Stimulated activated CD4-positive, alpha-beta T cell treated with anti-CD3 and anti-CD28 coated beads, Interleukin-2, amount 100 ng/mL, for 48 hours (primary cell): ENCODE measurements at regions not wholly inside any gene's neighbourhood (a gene's known extent, or its start where the extent isn't known, plus 50 kb on each side); places are given as distances from the start of the nearest gene placed in this dataset.
A peak's percentile ranks its signal among the peaks of the same experiment; 100 is the strongest.

Source experiments
- DNase-seq, 2 donors: peaks; one replicate each; pipeline ENCODE4 v3.0.0-alpha.2; 2020

DNA sequence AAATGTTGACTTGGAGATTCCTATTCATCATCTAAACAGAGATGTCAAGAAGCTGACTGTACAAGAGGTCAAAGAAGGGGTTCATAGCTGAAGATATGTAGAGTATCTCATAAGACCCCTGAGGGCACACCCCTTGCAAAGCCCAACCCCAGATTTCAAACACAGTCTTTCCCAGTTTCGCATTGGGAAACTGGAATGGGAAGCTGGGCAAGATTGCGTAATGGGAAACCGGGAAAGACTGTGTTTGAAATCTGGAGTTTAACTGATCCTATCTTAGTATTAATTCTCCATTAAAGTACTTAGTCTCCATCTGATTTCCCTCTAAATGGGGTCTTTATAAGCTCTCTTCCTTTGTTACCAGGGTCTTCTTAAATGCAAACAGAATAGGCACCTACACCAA lies 99.5 kb downstream of the FAM76B start:
- no peak for DNase-seq

DNA sequence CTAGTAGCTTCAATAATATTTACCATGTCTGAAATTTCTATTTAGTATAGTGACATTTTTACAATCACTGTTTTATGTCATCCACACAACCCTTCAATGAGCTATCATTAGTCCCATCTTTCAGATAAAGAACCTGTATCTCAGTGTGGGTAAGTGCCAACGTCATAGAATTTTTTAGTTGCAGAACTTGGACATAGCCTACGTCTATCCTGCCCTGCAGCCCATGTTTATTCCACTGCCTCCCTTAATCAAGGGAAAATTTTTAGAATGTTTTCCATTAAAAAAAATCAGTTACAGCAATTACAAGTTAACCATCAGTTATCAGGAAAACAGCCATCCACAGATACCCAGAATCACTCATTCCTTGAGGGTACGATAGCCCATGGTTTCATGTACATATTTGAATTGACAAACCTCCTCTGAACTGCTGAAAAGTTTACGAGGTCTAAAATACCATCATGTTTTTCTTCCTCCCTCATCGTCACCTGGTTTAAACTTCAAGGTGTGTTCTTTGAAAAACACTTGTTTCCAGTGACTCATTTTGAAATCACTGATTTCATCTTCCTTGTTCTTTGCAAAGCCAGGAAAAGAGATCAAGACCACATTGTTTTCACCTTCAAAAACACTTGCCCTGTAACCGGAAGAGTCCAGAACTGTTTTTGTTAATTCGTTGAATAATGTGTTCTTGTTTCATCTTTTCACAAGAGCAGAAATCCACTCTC lies 100.9 kb downstream of the FAM76B start:
- no peak for DNase-seq

DNA sequence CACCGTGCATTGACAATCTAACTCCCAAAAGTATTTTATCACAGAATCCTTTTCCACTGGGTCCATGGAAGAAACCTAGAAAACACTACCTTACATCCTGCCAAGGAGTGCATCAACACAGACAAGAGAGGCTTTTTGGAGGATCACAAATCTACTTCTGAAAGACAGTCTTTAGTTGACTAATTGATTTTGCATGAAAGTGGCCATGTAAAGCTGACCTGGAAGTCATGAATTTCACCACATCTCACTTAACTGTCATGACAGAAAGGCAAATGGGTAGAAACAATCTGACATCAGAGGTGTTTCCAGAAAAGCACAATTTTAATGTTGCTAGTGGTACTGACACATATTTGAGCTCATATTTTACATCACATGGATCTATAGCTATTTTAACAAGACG lies 101.6 kb downstream of the FAM76B start:
- no peak for DNase-seq

DNA sequence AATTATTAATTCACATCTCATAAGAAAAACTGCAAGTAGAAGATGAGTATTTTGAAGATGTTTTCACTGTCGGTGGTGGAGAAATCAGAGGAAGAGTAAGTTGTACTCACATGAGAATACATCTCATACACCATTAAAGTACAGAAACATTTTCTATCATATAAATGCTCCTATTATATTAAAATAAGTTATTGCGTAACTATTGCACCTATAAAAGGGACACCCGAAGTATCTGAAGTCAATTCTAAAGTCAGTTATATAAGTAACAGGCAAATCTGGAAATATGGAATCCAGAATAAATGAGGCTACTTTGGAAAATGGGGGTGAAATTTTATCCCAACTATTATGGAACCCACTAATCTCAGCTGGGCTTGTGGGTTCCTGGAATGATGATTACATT lies 103.3 kb downstream of the FAM76B start:
- DNase-seq: no peak

DNA sequence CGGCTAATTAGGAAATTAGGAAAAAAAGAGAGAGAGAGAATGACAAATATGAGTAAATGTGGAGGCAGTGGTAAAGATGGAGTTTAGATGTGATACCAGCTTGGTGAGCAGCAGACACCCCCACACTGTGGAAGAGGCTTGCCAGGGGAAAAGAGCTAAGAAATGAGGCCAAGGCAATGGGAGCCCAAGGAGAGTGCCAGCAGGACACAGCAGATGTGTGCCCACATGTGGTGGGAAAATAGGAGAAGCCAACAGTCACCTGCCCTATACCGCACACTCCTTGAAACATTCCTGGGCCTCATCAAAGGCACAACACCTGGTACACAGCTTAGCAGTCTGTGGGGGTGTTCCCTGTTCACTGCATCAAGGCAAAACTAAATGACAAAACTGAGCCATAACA lies 104.9 kb downstream of the FAM76B start:
- no peak for DNase-seq

DNA sequence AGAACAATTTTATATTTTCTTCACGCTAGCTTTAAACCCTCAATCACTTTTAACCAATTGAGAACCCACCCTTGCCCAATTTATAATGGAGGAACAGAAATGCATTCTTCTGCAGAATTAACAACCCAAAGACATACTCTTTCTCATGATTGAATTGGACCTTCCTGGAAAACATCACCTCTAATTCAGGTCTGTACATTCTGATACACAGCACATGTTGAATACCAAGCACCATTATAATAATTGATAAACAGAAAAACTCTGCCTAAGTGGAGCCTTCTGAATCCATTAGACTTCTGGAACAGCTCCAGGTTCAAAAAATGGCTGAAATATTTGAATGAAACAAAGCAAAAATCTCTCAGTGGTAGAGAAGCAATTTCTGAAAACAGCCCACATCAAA lies 105.4 kb downstream of the FAM76B start:
- DNase-seq: no peak

DNA sequence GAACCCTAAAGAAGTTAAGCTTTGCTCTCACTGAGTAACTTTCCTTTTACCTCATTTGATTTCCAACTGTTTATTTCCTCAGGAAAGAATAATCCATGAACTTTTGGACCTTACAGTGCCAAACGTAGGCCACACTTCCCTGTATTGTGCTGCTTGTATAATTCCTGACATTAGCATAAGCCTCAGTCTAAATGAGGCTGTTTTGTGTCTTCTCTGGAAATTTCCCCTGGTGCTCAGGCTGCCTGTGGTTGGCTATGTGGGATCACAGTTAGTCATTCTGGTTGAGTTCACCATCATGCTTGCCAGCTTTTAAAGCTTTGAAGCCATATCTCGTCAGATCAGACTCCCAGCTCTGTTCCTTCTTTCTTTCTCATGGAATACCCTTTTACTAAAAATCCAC lies 107.0 kb downstream of the FAM76B start:
- no peak for DNase-seq

DNA sequence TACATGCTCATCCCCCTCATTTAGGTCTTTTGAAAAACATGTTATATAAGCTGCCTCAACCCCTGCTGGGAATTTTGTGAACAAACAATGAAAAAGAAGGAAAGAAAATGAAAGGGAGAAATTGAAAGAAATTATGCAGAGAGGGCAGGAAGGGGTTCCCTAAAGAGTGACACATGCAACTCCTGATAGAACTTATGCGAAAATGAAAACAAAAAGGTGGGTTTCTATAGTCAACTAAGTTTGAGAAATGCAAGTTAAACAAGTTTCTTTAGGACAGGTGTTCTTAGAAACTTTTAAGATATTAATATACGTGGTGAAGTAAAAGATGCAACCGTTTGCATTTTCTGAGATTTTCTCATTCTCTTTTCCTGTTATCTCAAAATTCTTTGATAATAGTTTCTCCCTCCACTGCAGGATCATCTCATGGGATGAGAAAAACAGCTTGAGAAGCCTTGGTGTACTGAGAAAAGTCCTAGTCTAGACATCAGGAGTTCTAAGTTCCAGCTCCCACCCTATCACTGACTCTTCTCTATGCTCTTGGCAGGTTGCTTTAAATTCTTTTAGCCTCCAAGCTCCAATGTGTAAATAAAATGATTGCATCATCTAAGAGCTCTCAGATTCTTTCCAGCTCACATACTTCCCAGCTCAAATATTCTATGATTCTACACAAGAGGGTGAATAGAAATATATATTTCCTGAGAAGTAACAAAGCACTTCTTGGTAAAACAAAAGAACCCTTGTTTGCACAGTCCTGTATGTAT lies 109.2 kb downstream of the FAM76B start:
- DNase-seq: no peak

DNA sequence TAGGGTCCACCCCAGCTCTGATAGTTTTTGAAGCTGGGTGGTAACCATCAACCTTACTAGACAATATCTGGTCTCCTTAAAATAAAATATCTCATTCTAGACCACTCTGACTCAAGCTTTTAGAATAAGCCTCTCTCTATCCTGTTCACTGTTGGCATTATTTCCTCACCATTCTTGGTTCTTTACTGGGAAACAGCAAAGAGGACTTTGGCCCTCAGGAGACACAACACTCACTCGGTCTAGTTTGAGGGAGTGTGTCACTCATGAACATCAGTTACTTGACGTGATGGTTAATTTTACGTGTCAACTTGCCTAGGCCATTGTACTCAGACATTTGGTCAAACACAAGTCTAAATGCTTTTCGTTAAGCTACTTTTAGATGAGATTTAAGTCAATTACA lies 110.6 kb downstream of the FAM76B start:
- DNase-seq: no peak

DNA sequence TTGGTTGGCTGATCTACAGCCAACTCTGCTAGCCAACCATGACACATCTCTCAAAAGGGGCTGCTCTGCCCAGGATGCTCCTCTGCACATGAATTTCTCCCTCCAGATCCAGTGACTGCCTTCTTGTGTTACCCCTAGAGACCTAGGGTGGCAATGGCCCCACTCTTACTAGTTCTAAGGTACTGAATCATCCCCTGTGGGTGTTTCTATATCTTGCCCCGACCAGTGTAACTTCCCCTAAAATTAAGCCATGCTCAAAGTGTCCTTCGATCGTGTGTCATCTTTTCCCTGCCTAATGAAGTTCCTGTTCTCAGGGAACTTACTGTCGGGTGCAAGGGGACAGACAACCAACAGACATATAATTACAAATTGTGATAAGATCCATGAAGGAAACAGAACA lies 113.3 kb downstream of the FAM76B start:
- no peak for DNase-seq

DNA sequence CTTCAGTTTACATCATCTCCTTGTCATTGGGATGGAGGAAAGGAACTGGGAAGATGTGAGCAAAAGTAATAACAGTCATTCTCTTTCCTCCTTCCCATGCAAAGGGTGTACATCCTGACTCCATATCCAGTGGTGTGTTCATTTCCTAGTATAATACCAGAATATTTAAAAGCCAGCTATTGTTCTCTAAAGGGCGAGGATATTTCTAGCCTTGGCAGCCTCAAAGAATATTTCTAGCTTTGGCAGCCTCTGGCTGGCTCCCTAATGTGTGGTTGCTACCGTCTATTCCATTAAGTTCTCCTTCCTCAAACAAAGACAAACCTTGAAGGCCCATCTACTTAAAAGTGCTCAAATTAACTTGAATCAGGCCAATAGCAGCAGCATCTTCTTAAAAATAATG lies 114.0 kb downstream of the FAM76B start:
- no peak for DNase-seq

DNA sequence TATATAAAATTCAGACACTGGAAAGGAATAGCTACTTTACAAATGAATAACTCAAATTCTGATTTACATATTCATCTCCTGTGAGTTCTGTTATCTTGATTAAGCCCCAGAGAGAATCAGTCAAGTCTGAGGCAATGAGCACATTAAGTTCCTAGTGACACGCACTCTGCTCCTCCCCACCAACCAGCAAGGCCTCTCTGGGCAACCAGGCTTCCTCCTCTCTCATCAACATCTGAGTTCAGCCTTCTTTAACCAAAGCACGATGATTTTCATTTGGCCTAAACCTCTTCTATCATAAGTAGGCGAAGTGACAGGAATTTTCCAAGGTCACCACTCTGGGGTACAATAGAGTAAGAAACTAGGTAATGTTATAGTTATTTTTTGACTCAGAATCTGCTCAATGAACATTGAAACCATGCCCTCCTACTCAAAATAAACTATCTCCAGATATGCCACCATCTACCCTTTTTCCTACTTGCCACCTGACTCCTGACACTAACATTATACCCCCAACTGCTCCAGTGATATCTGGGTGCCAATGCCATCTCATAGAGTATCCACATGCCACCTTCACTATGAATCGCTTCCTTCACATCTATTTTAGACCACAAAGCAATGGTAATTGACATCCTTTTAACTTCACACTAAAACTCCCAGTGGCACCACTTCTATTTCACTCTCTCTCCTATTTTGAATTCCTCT lies 114.8 kb downstream of the FAM76B start:
- DNase-seq: peak in 1 of 2 donors; percentile 35

DNA sequence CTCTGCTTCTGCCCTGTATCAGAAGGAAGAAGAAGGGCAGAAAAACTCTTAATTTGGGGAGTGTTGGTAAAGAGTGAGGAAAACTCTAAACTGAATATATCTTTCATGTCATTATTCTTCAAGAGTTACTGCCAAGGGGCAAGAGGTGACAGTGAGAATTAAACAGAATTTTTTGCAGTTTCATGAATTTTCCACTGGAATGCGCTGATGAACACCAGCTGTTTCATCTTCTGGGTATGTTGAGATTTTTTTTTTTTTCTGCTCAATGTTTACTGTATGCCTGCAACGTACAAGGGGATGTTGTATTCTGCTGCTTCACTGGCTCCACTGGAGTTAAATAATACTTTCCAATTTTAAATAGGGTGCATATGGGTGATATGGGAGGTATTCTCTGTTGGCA lies 117.8 kb downstream of the FAM76B start:
- no peak for DNase-seq

DNA sequence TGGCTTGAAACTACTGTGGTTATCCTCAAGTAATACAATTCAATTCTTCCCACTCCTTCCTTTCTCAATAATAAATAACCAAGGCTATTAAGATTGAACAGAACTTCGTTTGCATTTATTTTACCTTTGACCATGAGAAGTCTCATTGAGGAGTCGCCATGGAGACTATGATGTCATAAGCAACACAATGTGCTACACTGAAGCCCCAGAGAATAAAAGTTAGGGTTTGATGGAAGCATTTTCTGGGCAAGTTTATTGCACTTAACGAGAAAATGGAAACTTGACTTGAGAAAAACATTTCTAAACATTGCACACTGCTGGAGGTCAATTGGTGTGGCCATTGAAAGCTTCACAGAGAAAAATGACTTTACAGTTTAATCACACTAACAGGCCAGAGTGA lies 121.5 kb downstream of the FAM76B start:
- no peak for DNase-seq

DNA sequence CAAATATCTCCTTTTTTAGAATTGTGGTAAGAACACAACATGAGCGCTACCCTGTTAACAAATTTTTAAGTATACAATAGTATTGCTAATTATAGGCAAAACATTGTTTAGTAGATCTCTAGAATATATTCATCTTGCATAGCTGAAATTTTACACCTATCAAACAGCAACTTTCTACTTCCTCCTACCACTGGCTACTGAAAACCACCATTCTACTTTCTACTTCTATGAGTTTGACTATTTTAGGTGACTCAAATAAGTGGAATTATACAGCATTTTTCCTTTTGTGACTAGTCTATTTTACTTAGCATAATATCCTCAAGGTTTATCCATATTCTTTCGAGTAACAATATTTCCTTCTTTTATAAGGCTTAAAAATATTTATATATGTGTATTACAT lies 128.4 kb downstream of the FAM76B start:
- no peak for DNase-seq

DNA sequence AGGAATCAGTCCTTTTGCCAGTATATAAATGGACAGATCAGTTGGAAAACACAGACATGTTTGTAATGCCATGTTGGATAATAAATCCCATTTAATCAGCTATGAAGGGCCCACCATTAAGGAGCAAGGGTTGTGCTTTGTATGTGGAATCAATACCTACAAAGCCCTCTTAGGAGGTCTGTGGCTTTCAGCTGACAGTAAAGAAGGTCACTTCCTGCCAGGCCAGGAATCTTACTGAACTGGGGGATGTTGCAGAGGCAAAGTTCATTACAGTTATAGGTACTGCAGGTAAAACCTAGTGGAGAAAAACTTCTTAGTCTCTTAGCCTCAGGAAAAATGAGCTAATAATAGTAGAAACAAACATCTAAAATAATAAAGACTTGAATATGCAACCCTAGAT lies 129.5 kb downstream of the FAM76B start:
- DNase-seq: no peak

DNA sequence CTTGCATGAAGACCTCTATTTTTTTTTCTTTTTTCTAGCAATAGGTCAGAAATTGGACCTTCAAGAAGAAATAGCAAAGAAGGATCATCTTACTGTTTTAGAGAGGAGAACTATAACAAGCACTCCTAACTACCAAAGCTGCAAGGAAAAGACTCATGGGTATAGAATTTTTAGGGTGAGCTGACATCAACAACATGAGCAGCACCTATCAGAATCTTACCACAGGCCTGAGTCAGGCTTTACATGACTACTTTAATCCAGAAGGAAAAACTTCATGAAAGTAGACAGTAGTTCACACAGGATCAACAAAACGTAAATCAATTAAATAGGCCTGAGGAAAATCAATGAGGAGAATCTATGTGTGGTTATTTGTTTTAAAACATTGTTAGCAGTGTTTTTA lies 130.5 kb downstream of the FAM76B start:
- DNase-seq: no peak

DNA sequence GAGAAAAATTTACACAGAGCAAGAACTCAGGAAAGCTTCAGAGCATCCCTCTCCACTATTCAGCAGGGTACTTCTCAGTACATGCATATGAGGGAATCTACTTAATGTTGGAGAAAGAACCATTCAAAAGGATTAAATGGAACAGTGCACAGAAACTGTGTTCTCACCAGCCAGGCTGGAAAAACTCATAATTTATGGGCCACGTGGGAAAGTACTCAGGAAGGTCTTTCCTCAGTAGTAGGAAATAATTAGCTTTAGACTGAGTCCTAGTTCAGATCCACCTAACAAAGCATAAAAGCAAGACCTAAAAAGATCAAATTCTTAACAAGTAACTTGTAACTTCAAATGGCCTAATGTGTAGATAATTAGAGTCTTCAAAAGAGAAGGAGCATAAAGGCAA lies 134.0 kb downstream of the FAM76B start:
- DNase-seq: no peak

DNA sequence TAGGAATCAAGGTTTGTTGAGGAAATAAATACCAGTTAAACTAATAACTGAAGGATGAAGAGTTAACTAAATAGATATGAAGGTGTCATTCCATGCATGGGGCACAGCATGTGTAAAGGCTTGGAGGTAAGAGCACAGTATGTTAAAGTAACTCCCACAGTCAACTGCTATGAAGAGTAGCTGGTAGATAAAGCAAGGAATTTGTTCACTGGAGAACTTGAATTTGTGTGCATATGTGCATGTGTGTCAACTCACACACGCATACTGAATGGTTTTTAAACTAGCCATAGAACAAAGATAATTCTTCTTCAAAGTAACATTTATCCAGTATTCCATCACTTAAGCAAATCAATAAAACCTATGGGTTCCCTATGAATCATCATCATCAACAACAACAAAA lies 135.9 kb downstream of the FAM76B start:
- no peak for DNase-seq

DNA sequence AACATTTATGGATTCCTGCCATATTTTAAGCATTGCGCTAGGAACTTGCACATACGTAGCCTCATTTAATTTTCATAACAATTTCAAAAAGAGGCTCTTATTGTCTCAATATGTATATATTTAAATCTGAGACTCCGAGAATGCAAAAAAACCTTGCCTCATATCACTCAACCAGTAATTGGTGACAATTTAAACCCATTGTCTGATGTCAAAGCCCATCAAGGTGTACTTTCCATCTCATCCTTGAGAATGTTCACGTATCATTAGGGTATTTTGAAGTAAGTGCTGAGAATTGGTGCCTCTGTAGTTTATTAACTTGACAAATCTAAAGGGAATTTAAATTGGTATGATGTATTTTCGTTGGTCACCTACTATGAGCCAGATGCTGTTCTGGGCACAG lies 136.5 kb downstream of the FAM76B start:
- no peak for DNase-seq

DNA sequence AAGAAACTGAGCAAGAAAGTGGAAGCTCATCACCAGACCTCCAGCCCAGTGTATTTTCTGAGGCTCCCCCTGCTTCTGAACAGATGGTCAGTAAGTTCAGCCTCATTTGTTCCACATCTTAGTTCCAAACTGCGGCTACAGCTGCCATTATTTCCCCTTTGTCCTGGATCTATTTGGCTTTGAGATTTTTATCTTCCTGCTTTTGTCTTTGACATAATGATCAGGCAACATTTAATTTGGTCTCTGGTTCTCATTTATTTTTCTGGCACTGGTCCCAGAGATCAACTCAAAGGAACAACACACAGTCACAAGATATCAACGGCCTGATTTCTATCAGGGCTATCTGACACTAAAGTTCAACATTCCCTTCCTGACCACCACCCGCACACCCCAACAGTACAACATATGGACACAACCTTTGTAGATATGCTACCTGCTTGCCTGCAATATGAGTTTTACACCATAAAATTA lies 137.5 kb downstream of the FAM76B start:
- no peak for DNase-seq

DNA sequence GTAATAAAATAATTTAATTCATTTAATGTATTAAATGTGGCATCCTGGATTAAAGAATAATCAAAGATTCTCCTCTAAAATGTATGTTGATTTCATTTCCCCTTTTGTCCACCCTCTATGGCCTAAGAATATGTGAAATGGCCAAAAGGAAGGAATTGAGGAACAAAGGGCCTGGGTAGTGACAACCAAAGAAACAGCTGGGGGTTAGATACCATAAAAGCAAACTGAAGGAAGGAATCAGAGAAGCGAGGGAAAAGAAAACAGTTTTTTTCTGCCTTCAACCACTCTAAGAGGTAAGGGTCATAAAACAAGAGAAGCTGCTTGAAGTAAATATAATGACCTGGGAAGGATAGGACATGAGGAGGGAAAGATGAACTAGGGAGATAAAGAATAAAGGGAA lies 139.3 kb downstream of the FAM76B start:
- no peak for DNase-seq

DNA sequence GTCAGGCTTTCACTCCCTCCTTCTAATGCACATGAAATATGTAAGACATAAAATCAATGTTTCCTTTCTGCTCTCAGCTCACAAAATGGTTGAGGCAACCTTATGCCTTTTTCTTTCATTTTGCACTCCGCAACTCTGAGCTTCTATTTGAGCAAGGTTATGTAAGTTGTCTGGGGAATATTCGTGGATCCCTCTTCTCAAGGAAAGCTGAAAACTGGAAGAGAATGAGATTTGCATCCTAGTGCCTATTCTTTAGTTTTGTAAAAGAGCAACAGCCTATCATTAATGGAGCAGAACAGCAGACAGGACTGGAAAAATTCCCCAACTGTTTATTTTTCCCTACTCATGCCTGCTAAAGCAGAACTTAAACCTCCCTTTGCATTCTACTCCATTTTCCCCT lies 141.7 kb downstream of the FAM76B start:
- DNase-seq: no peak

DNA sequence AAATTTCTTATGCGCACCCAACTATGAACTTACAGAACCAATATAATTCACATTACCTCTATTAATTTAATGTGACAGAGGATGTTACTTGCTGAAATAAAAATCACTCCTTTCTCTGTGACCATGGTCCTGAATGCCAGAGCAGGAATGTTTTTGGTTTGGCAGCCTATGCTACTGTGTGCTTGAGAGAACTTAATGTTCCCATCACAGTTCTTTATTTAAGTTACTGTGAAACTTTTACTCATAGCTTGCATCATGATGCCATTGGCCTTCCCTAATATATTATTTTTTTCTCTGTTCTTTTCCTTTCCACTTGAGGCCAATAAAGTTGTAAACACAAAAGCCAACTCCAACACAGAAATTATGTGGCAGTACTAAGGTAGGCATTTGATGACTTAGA lies 142.2 kb downstream of the FAM76B start:
- no peak for DNase-seq
